ENCODE measurements at regions not wholly inside any gene's neighbourhood (a gene's known extent, or its start where the extent isn't known, plus 50 kb on each side); places are given as distances from the start of the nearest gene placed in this dataset.

DNA sequence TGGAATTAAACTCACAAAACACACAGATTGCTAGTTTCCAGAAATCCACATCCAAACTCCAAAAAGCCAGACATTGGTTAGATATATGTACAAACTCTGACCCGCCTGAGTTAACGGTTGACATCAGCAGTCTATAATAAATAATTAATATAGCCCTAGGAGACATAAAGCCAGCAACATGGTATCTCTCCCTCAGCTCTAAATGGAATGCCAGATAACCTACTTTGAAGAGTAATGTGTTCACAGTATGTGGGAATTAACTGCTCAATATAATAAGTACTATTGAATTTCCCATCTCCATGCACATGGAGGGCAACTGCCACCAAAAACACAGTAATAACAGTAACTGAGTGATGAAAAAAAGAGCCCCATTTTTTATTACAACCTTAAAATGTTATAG, 383.2 kb downstream of the CD83 start:
- TF ChIP-seq, protein P1, sequence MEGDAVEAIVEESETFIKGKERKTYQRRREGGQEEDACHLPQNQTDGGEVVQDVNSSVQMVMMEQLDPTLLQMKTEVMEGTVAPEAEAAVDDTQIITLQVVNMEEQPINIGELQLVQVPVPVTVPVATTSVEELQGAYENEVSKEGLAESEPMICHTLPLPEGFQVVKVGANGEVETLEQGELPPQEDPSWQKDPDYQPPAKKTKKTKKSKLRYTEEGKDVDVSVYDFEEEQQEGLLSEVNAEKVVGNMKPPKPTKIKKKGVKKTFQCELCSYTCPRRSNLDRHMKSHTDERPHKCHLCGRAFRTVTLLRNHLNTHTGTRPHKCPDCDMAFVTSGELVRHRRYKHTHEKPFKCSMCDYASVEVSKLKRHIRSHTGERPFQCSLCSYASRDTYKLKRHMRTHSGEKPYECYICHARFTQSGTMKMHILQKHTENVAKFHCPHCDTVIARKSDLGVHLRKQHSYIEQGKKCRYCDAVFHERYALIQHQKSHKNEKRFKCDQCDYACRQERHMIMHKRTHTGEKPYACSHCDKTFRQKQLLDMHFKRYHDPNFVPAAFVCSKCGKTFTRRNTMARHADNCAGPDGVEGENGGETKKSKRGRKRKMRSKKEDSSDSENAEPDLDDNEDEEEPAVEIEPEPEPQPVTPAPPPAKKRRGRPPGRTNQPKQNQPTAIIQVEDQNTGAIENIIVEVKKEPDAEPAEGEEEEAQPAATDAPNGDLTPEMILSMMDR (IDR thresholded peaks at IDR 0.05), result no peak
- WGBS (ENCODE audit: insufficient coverage), result no CpG with 5 or more reads among the region's 2 CpGs
- Mint-ChIP-seq H3K9me3 (no peaks in the 10 kb centered on the region), H3K27me3 (ENCODE audit: low read depth in 2 of 2) (peaks cover 14 to 16% of the 10 kb centered on the region in 2 donors), H3K4me3 (no peak overlapping the region), H3K4me1 (no peaks in the 10 kb centered on the region), H3K27ac (no peak overlapping the region), H3K36me3 (peaks cover 7% of the 10 kb centered on the region)
- no peak overlapping the region for H3K27ac ChIP-seq (ENCODE audit: low read length)
- H3K36me3 ChIP-seq (ENCODE audit: control insufficient read depth, insufficient read depth, low read length), result no peaks in the 10 kb centered on the region
- DNase-seq, result no peak
- no peak overlapping the region for H3K4me3 ChIP-seq (ENCODE audit: low read length)
- no peaks in the 10 kb centered on the region for H3K4me1 ChIP-seq (ENCODE audit: control insufficient read depth, insufficient read depth, low read length)
- intact Hi-C loops (cut with micrococcal nuclease), result no loop called here
- no peak for ATAC-seq
- H3K27me3 ChIP-seq (ENCODE audit: control insufficient read depth, insufficient read depth, low read length), result no peaks in the 10 kb centered on the region
- no peaks in the 10 kb centered on the region for H3K9me3 ChIP-seq (ENCODE audit: control insufficient read depth, insufficient read depth, low read length)

DNA sequence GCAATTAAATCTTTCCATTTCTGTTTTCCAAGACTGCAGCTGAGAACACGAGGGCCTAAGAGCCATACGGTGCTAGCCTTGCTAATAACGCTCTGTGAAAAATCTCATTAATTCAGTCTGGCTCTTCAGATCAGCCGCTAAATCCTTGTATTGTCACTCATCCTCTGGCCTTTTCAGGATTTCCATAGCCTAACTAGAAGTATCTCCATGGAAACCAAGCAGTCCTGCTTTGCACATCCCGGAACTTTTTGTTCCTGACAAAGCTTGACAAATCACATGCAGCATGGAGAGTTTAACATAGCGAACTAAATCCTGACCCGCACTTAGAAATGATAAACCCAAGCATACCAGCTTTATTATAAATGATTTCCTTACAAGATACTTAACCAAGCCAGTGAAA, 383.7 kb downstream of the CD83 start:
- Histone ChIP-seq H3K9me3 (ENCODE audit: control insufficient read depth, insufficient read depth, low read length) (no peaks in the 10 kb centered on the region), H3K27me3 (ENCODE audit: control insufficient read depth, insufficient read depth, low read length) (no peaks in the 10 kb centered on the region), H3K36me3 (ENCODE audit: control insufficient read depth, insufficient read depth, low read length) (no peaks in the 10 kb centered on the region), H3K27ac (ENCODE audit: low read length) (no peak overlapping the region), H3K4me1 (ENCODE audit: control insufficient read depth, insufficient read depth, low read length) (no peaks in the 10 kb centered on the region), H3K4me3 (ENCODE audit: low read length) (no peak overlapping the region)
- TF ChIP-seq, protein P1 (IDR thresholded peaks at IDR 0.05), result no peak
- no peak overlapping the region for H3K27ac Mint-ChIP-seq
- no peaks in the 10 kb centered on the region for H3K4me1 Mint-ChIP-seq
- peaks cover 5% of the 10 kb centered on the region for H3K36me3 Mint-ChIP-seq
- H3K9me3 Mint-ChIP-seq, result no peaks in the 10 kb centered on the region
- H3K27me3 Mint-ChIP-seq (ENCODE audit: low read depth in 2 of 2), result peaks cover 12 to 14% of the 10 kb centered on the region in 2 donors
- WGBS (ENCODE audit: insufficient coverage), result 94% methylated on average over 7 of the region's 7 CpGs
- ATAC-seq (no peak), DNase-seq (no peak)
- intact Hi-C loops (cut with micrococcal nuclease), result no loop called here
- no peak overlapping the region for H3K4me3 Mint-ChIP-seq

DNA sequence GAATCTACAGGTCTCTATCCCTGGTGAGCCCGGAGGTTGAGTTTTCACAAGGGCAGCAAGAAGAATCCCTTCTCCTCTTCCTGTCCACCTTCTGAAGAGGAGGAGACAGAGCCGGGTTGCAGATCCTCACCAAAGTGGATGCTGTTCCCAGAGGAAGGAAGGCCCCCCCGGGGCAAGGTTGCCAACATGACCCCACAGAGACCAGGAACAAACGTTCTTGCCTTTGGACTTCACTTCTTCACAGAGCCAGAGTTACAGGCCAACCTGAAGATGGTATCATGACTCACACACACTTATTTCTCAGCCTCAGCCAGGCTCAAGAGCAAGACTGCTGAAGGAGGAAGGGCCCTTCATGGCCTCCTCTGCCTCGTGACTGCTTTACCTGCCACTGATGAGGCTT, 384.3 kb downstream of the CD83 start:
- H3K27me3 ChIP-seq (ENCODE audit: control insufficient read depth, insufficient read depth, low read length), result no peaks in the 10 kb centered on the region
- peaks cover 7 to 13% of the 10 kb centered on the region in 2 donors for H3K27me3 Mint-ChIP-seq (ENCODE audit: low read depth in 2 of 2)
- H3K27ac ChIP-seq (ENCODE audit: low read length), result no peak overlapping the region

DNA sequence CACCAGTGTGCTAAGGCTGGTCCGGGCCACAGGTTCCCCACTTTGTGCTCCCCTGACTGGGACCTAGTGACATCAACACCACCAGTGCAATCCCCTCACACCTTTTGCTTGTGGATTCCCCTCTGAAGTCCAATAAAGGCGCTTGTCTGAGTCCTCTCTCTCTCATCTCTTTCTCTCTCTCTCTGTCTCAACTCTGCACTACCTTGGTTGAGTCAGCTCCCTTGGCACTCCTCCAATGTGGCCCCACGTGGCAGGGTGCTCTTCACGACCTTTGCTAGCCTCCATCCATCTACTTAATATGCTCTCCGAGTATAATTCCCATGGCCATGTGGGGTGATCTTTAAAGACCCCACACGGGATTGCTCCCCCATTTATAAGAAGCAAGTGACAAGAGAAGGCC, 385.0 kb downstream of the CD83 start:
- H3K27me3 ChIP-seq (ENCODE audit: control insufficient read depth, insufficient read depth, low read length), result no peaks in the 10 kb centered on the region
- DNase-seq (no peak), ATAC-seq (no peak)
- Mint-ChIP-seq H3K27me3 (ENCODE audit: low read depth in 2 of 2) (peaks cover 3 to 7% of the 10 kb centered on the region in 2 donors), H3K27ac (no peak overlapping the region), H3K9me3 (no peaks in the 10 kb centered on the region), H3K36me3 (no peaks in the 10 kb centered on the region), H3K4me1 (no peaks in the 10 kb centered on the region), H3K4me3 (no peak overlapping the region)
- no peak overlapping the region for H3K27ac ChIP-seq (ENCODE audit: low read length)
- H3K36me3 ChIP-seq (ENCODE audit: control insufficient read depth, insufficient read depth, low read length), result no peaks in the 10 kb centered on the region
- TF ChIP-seq, protein P1 (IDR thresholded peaks at IDR 0.05), result no peak
- no peaks in the 10 kb centered on the region for H3K4me1 ChIP-seq (ENCODE audit: control insufficient read depth, insufficient read depth, low read length)
- no peaks in the 10 kb centered on the region for H3K9me3 ChIP-seq (ENCODE audit: control insufficient read depth, insufficient read depth, low read length)
- WGBS (ENCODE audit: insufficient coverage), result 80% methylated on average over 6 of the region's 6 CpGs
- intact Hi-C loops (cut with micrococcal nuclease), result no loop called here
- no peak overlapping the region for H3K4me3 ChIP-seq (ENCODE audit: low read length)

More for the DNA sequence above, 384.3 kb downstream of the CD83 start:
- Mint-ChIP-seq H3K27ac (no peak overlapping the region), H3K9me3 (no peaks in the 10 kb centered on the region), H3K4me1 (no peaks in the 10 kb centered on the region), H3K4me3 (no peak overlapping the region), H3K36me3 (no peaks in the 10 kb centered on the region)
- DNase-seq (no peak), ATAC-seq (no peak)
- H3K9me3 ChIP-seq (ENCODE audit: control insufficient read depth, insufficient read depth, low read length), result no peaks in the 10 kb centered on the region
- no peaks in the 10 kb centered on the region for H3K4me1 ChIP-seq (ENCODE audit: control insufficient read depth, insufficient read depth, low read length)
- no peaks in the 10 kb centered on the region for H3K36me3 ChIP-seq (ENCODE audit: control insufficient read depth, insufficient read depth, low read length)
- H3K4me3 ChIP-seq (ENCODE audit: low read length), result no peak overlapping the region
- TF ChIP-seq, protein P1 (IDR thresholded peaks at IDR 0.05), result no peak
- 81% methylated on average over 5 of the region's 5 CpGs for WGBS (ENCODE audit: insufficient coverage)
- intact Hi-C loops (cut with micrococcal nuclease), result no loop called here
